IPS DF 4.7 (cell line): ENCODE measurements at regions not wholly inside any gene's neighbourhood (a gene's known extent, or its start where the extent isn't known, plus 50 kb on each side); places are given as distances from the start of the nearest gene placed in this dataset.
"Not testable (repeated sequence)": the region's sequence is repeated elsewhere in the genome, so short reads cannot be mapped to it uniquely, and the experiment has no call there.

ENCODE experiments used
- DNase-seq: peaks from one replicate; pipeline ENCODE4 v3.0.0-alpha.2; 2013; ENCODE audit warnings: low spot score; ENCODE audit errors: extremely low read depth

DNA sequence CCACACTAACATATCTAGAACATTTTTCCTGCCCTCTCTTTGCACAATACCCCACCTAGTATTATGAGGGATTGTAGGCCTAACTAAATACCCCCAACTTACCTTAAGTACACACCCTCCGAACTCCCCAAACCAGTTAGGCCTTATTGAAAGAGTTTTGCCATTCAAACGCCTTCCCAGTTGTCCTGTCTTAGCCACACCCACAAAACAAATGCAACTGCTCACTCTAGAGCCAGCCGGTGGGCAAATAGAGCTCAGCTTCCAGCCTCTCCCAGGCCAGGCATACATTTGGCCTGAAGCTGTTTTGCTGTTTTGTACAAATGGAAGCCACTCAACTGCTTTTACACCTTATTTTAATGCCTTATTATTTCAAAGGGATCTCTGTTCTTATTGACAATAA is 224.2 kb upstream of the RUNX1 start:
- DNase-seq = no peak

DNA sequence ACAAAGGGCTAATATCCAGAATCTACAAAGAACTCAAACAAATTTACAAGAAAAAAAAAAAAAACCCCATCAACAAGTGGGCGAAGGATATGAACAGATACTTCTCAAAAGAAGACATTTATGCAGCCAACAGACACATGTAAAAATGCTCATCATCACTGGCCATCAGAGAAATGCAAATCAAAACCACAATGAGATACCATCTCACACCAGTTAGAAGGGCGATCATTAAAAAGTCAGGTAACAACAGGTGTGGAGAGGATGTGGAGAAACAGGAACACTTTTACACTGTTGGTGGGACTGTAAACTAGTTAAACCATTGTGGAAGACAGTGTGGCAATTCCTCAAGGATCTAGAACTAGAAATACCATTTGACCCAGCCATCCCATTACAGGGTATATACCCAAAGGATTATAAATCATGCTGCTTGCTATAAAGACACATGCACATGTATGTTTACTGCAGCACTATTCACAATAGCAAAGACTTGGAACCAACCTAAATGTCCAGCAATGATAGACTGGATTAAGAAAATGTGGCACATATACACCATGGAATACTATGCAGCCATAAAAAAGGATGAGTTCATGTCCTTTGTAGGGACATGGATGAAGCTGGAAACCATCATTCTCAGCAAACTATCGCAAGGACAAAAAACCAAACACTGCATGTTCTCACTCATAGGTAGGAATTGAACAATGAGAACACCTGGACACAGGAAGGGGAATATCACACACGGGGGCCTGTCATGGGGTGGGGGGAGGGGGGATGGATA is 222.4 kb upstream of the RUNX1 start:
- not testable (repeated sequence) for DNase-seq

DNA sequence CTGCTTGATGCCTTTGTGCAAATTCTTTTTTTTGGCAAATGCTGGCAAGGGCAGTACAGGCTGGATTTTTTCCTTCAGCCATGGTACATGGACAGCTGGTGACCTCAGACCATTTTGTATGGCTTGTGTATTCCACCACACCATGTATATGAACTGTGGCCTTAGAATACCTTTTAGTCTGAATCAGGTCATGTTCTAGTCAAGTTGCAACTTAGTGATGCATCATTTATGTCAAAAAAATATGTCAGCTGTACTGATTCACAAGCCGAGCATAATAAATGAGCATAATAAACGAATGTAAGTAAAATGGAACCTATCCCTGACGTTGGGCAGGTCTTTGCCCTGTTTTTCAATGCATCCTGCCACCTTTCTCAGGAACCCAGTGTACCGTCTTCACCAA is 219.7 kb upstream of the RUNX1 start:
- no peak for DNase-seq

DNA sequence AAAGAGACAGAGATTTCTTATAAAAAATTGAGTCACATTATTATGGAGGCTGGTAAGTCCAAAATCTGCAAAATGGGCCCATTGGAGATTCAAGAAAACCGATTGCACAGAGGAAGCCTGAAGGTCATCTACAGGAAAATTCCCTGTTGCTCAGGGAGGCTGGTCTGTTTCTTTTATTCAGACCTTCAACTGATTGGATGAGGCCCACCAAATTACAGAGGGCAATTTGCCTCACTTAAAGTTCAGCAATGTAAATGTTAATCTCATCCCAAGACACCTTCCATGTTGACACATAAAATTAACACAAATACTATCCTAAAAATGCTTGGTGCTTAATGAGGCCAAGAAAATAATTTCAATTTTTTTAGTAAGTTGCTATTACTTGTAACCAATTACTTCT is 219.2 kb upstream of the RUNX1 start:
- no peak for DNase-seq

DNA sequence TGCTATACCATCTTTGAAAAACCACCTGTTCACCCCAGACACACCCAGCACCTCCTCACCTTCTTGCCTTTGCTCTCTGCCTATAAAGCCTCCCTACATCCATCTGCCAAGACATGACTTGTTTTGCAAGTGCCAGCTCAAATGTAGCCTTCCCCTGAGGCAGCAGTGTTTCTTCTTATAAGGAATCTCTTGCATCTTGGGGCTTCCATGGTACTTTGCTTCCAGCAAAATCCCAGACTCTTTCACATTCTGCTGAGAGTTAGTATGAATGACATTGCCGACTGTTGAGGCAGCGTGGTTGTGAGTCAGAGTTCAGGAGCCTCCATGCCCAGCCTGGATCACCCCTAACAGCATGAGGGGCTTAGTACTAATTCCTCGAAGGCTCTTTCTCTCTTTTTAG is 217.4 kb upstream of the RUNX1 start:
- DNase-seq = no peak

DNA sequence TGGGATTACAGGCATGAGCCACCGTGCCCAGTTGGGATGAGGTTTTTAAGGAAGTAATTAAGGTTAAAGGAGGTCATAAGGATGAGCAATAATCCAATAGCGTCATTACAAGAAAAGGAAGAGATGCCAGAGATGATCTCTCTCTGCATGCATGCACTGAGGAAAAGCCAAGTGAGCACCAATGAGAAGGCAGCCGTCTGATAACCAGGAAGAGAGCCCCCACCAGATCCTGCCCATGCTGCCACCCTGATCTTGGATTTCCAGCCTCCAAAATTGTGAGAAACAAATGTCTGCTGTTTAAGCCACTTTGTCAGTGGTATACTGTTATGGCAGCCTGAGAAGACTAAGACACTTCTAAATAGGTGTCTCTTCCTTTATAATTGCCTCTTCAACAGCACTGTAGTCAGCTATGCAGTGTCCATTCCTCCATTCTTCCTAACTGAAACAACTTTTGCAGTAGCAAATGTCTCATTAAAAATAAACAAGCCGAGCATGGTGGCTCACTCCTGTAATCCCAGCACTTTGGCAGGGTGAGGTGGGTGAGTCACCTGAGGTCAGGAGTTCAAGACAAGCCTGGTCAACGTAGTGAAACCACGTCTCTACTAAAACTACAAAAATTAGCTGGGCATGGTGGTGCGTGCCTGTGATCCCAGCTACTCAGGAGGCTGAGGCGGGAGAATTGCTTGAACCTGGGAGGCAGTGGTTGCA is 216.2 kb upstream of the RUNX1 start:
- DNase-seq = no peak

DNA sequence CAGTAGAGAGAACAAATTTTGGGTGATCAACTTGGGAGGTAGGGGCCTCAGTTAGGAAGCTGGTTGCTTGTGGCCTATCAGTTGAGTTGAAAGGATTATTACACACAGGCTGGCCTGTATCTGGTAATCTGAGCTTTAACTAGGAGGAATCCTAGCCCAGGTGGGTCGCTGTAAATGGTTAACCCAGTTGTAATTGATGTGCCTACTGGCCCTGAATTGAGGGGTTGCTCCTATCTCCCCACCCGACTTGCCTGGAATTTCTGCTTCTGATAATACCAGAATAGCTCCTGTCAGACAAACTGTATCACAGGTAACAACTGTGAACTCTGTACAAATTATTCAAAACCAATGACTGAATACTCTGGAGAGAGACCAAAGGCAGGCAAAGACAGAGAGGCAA is 210.4 kb upstream of the RUNX1 start:
- DNase-seq = no peak

DNA sequence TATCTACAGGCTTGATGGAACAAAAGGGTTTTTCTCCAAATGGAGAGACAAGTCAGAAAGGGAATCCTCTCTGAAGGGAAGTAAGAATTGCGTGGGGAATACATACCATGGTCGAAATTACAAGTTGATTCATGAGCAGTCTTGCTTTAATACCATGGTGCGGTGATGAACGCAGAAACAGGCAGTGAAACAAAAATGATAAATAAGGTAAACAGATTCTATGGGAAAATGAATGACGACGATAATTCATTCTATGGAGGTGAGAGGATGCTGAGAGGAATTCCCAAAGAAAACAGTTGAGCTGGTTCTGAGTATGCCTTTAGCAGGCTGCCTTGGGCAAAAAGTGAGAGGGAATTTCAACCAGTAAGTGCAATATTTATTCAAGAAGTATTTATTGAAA is 209.4 kb upstream of the RUNX1 start:
- DNase-seq = no peak

DNA sequence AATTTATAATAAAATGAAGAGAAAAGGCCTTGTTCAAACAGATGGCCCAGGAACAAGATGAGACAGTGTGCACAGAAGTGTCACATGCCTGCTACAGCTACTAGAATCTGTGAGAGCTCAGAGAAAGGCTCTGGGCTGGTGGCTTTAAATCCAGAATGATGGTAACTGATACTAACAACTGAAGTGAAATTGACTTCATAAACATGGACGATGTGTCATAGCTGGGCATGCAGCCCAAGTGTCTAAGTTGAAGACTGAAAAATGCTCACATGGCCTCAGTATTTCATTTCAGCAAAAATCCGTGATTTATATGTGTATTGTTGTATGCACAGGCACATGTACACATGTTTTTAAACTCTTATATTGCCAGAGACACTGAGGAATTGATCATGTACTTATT is 208.3 kb upstream of the RUNX1 start:
- DNase-seq = no peak

DNA sequence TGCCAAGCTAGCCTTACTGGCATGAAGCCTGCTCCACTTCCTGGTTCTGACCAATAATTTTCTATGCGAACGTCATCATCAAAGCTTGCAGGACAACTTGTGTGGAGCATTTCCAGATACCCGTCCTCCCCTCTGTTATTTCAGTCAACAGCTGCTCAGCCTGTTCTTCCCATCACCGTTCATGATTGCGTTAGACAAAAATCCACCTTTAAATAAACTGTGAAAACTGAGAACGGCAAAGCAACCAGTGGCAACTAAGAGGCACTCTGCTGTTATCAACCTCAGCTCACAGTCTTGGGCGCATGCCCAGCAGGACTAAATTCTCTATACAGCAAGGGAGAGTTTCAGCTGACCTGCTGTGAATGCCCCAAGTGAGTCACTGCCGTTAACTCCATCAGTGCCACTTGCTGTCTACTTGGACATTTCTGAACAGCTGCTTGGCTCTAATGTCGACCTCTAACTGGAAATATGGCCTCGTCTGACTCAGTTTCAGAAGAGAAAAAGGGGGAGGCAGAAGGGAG is 207.4 kb upstream of the RUNX1 start:
- DNase-seq = no peak

DNA sequence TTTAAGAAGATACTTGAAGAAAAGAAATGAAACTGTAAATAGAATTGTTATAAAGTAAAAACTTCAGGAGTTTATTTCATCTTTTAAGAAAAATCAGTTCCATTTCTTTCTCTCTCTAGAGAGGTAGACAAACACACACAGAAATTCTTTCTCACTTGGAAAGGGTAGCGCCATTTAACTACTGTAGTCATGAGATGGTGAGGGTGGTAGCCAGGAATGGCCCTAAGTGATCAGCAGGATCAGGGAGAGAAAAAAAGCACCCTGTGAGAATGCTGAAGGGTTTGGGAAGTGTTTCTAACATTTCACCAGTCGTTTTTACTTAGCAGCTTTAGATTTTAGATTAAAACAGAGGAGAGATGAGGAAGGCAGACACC is 205.7 kb upstream of the RUNX1 start:
- DNase-seq = no peak

DNA sequence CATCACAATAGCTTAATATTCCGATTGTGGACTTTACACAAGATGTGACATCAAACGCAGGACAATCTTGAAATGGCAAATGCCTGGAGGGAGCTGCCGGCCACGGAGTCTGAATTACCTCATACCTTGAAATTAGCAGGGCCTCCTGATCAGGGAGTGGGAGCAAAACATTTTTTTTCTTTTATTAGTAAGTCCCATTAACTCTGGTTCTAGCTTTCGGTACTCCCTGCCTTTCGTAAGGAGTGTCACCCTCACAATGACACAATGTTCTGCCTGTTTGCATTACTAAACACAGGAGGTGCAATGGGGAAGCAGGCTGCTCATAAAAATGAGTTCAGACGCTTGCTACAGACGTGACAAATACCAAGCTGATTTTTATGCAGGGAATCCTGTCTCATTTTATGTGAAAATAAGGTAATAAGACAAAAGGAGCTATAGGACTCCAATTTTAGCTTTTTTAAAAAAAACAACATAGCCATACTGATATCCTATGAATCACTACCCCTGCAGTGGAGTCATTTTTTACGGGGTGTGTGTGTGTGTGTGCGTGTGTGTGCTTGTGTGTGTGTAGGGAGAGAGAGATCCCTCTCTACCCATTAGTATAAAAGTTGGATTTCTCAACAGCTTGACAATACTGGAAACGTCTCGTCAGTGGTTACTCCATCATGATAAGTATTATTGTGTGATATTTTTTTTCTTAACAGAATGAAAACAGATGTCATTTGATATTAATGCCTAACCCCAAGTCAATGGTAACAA is 205.1 kb upstream of the RUNX1 start:
- DNase-seq = no peak

DNA sequence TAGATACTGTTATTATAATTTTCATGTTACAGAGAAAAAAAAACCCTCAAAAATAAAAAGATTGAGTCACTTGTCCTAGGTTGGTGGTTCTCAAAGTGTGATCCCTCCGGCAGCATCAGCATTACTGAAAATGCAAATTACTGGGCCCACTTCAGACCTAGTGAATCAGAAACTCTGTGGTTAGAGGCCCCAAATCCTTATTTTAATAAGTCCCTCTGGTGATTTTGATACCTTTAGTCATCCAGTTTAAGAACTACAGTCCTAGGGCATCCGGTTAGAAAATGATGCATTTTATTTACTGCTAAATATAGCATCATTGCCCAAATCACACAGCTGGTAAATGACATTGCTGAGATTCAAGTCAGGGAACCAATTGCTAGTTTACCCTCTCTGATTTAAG is 203.7 kb upstream of the RUNX1 start:
- no peak for DNase-seq

DNA sequence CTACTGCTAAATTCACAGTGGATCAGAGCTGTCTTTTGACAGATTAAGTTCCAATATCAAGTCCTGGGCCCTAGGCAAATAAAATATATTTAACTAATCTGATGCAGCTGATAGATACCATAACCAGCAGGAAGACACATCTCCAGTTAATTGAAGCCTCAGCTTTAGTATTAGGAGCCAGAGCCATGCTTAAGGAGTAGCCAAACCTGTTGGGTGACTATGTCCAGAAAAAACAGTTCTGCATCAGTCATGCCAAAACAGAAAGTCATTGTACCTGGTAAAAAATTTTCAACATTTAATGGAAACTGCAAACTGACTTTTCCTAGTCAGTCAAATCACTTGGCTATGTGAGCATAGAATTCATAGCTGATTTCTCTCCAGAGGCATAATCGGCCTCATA is 200.5 kb upstream of the RUNX1 start:
- DNase-seq = no peak

DNA sequence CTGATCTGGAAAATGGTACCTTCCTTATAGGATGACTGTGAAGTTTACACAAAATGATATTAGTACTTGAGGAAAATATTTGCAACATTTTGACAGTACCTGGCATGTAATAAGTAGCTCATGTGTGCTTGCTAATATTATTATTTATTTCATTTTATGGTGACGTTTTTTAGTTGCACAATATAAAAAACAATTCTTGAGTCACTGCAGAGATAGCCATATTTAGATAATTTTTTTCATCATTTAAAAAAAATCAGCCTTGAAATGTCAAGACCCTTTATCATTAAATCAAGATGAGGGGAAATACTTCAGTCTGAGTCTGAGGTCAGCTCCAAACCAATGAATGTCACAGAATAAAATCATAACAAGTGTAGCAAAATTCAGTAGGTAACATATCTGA is 196.8 kb upstream of the RUNX1 start:
- DNase-seq = no peak

DNA sequence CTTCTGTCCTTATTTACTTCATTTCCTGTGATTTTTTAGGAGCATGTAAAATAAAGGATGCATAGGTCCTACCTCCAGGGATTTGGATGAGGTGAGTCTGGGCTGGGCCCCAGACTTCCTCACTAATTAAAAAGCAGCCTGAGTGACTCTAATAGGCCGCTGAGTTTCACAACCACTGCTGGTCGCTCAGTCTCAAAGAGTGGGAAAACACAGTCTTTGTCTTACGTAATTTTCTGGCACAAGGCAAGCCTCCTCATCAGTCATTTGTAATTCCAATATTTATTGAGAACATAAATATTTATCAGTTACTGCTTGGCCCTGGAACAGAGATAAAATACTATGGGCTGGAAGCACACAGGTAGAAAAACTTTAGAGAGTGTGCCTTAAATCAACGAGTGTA is 195.4 kb upstream of the RUNX1 start:
- DNase-seq = no peak

DNA sequence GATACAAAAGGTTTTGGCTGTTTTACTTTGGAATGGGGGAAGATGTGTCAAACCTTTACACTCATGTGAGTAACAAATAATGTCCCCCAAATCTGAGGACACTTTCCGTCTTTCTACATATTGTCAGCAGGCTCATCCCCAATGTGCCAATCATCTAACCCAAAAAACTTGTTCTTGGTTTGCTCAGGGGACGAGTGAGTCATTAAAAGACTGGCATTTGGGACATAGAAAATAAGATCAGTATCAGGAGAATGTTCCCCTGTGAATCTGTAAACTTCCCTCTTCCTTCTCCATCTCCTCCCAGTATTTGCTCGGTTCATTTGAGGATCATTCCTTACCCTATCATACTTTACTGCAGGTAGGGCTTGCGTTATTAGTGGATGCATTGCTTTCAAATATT is 194.1 kb upstream of the RUNX1 start:
- no peak for DNase-seq

DNA sequence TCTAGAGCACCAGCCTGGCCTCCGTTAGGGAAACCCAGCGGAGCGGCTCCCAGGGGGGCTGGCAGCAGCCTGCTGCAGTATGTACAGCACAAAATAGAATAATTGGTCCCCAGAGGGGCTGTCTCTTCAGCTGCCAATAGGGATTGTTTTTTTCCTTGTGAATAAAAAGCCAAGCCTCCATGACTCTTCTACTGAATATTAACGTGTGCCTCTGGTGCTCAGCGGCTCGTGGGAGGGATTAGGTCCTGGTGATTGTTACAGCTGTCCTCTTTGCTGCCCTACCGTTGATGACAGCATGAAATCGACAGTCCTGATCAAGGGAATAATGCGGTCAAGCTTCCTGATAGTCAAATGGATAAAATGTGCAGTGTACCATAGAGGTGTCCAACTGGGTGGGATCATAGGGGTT is 190.7 kb upstream of the RUNX1 start:
- no peak for DNase-seq

DNA sequence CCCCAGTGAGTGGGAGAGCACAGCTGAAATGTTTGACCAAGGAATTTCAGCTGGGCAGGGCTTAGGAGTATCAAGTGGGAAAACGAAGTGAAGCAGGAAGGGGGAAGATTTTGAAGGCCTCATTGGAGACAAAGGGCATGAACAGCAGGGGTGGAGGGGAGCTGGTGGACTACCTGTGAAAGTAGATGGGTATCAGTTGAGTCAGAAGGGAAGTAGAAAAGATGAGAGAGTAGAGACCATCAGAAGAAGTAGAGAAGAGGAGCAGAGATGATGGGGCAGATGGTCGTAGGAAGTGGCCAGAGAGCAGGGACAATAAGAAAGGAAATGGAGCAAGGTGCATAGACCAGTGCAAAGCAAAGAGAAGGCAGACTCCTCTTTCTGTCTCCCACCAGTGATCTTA is 189.0 kb upstream of the RUNX1 start:
- DNase-seq = no peak

DNA sequence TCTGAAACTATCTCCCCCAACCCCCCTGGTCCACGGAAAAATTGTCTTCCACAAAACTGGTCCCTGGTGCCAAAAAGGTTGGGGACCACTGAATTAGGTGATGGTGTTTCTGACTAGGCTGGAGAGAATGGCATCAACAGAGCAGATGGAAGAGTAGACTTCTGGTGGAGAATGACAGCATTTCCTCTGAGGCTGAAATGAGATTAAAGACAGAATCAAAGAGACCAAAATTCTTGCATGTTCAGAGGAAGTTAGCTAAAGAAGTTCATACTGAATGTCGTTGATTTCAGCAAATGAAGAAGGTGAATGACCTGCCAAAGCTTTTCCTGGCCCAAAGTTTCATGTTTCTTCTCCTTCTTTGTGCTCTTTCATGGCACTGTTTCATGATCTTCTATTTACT is 188.2 kb upstream of the RUNX1 start:
- DNase-seq = no peak

DNA sequence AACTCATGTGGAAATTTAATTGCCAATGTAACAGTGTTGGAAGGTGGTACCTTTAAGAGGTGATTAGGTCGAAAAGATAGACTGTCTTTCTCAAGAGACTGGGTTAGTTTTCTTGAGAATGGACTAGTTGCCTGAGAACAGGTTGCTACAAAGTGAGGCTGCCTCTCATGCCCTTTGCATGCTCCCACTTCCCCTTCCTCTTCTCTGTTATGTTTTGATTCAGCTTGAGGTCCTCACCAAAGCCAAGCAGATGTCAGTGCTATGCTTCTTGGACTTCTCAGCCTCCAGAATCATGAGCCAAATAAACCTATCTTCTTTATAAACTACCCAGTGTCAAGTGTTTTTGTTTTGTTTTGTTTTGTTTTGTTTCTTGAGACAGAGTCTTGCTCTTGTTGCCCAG is 187.0 kb upstream of the RUNX1 start:
- no peak for DNase-seq

DNA sequence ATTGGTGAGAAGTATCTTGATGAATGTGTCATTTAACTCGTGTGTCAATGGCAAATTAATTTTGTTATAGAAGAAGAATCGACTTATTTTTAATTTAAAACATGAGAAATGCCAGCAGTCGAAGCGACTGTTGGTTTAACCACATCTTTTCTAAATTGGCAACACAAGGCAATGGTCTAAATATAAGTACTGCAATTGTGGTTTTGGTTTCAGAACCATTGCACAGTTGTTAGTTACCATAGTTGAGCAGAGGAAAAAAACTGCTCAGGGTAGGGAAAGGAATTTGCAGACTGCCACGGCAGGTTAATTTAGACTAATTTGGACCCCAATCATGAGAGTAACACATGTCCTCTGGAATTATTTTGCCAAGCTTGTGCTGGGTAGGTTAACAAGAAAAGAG is 185.6 kb upstream of the RUNX1 start:
- no peak for DNase-seq
